DMS79 treated with DMSO at 0.1 percent for 48 hours (cell line): ENCODE measurements at regions not wholly inside any gene's neighbourhood (a gene's known extent, or its start where the extent isn't known, plus 50 kb on each side); places are given as distances from the start of the nearest gene placed in this dataset.
A peak's percentile ranks its signal among the peaks of the same experiment; 100 is the strongest.

ENCODE experiments used
- DNase-seq: peaks from one replicate; lab custom pipeline; 2025; lab: John Stamatoyannopoulos, UW

GRCh38 chr2:59322870-59323269, 1081.7 kb upstream of the FANCL start:
- no peak for DNase-seq

- no peak for DNase-seq
Measured at GRCh38 chr2:59322005-59322404, 1080.9 kb upstream of the FANCL start.

DNA sequence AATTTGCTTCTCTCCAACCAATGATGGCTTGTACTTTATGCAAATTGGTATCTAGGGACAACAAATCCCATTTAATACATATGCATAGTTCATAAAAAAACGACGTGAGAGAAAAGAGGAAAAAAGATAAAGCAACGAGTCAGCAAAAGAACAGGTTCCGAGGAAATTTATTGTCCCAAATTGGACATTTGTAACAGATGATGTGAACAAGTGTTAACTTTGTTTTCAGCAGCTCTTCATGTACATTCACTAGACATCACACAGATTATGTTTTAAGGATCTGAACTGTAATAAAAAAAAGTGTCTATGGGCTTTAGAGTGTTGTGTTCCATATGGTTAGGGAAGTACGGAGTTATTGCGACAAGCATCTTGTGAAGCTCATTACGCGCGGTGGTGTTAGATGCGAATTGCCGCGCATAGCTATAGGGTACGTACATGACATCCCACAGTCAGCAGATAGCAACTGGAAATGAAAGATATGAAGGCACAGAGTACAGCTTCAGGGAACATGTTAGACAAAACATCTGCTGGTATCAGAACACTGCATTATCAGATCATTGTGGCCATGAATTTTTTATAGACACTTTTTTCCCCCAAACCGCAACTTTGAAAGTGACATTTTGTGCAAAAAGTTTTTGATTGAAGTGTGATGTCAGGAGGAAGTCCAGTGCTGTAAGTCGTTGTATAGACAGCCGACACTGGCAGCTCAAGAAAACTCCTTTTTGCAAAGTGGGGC, 1073.1 kb upstream of the FANCL start:
- no peak for DNase-seq

DNA sequence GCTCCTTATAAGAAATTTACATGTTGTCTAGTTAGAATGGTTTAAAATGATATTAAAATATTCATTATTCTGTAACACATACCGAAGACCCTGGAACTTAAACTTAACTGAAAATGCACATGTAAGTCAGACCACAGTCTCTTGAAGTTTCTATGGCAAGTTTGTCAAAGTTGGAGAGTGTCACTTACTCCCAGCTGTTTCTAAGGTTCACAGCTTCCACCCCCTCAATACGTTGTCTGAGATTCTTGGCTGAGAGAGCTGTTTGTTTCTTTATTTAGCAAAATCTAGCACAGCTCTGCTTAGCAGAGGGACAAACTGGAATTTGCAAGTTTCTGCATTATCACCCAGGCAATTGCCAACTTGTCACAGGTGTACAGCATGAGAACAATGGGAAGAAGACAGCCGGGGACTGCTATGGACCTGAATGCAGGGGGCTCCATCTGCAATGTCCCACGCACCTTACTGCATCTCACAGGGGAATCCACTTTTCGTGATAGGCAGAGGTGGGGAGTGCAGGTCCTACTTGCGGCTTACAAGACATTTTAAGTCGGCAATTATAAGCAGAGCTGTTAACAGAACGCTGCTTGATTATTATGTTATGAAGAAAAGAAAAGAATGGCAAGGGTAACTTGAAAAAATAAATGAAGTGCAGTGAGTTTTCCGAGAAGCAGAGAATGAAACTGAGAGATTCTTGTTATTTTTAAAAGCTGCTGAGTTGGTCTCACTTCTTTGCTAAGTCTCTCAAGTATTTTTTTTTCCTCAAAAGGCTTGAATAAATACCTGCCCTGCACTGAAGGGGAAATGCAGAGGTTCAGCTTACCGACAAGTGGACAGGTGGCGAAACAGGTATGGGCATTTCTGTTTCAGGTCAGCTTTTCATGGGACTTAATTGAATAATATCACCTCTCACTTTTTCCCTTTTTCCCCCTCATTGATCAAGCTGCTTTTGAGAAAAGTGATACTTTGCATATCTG, 1072.1 kb upstream of the FANCL start:
- peak; percentile 59 for DNase-seq

- DNase-seq, result no peak
Measured at GRCh38 chr2:59312029-59312428, 1070.9 kb upstream of the FANCL start.

DNA sequence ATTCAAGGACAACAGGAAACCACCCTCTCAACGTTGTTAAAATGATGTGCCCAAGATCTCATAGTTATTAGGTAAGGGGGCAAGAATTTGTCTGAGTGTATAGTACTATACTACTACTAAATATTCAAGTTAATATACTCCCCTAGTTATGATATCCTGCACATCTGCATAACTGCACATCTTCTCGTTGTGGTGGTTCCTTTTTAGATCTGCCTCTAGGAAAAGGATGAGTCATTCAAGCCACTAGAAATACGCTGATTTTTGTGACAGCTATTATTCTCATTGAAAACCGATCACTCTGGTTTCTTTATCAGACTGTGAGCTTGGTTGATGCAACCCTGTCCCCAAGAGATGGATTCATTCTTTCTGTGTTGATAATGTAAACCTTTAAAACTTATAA, 1067.0 kb upstream of the FANCL start:
- no peak for DNase-seq

DNA sequence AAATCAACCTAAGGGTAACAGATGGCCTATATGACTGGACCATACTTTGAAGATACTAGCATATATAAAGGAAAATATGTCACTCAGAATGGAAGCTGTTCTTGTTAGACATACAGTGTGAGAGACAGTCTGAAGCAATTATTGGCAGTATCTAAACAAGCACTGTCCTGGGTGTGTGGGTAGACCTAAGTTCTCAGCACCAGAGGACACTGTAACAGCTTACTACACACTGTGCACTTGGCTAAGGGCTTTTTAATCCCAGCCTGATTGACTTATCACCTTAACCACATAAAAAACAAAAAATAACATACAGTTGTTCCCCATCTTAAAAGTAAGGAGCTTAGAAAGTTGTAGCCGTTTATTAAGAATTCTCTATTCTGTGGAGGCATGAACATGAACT, 1066.1 kb upstream of the FANCL start:
- DNase-seq, result no peak

DNA sequence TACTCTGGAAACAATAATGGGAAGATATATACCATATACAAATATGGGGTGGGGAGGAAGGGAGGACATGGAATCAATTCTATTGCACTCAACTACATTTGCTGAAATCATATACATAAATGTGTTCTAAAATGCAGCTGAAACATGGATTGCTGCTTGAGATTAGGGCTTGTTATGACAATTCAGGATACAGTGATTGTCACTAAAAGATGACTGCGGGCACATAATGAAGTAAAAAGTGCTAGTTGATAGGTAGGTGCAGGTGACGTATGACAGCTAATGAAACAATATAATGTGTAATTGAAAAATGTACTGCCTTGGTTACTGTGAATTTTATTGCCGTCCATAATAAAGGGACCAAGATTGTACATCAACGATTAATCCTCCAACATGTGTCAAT, 1062.1 kb upstream of the FANCL start:
- no peak for DNase-seq

DNA sequence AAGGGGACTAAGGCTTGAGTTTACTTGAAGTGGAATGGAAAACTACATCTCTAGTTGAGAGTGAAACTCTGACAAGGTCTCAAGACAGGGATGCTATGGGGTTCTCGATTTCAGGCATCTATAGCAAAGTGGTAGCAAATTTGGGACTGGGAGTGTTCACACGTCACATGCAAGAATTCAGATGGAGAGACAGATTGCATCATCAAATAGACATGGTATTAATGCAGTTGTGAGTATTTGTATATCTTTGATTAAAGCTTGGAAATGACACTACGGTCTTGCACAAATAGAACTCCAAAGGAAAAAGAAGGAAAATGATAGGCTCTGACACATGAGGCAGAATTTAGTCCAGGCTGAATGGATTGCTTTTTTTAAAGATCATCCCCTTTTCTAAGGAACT, 1061.6 kb upstream of the FANCL start:
- DNase-seq, result no peak

DNA sequence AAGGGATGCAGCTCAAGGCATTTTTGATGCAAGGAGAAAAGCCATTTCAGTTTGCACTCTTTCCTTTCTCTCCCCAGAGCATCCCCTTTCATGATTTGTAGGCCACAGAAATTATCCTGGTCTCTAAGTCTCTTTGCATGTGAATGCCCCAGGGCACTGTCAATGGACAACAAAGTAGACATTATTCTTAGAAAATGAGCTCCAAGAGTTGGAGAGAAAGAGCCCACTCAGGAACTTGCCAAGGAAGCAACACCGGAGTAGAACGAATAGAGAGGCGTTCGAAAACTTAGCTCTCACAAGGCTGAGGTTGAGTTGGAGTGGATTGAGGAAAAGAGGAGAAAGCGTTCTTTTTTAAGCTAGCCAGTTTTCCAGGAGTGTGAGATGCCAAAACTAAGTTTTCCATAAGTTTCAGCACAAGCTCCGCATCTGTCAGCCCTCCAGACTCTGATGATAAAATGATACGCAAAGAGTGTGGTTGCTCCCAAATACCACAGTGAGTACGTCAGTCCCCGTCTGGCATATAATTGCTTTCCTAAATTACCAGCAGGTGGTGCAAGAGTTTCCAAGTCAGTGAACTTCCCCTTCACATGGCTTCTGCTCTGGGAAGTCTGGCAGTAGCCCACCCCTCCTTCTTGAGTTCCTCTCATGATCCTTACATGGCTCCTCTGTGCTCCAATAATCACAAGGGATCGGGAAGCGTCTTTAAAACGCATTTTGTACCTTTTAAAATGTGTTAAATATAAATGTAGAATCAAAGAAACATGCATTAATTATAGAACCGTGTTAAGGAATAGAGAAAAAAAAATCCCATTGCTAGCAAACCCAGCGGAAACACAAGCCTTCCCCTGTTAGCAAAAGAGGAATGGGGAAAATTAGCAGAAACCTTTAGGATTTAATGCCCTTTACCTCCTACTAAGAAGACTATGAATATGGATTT, 1060.6 kb upstream of the FANCL start:
- no peak for DNase-seq

- no peak for DNase-seq
Measured at GRCh38 chr2:59297816-59298215, 1056.7 kb upstream of the FANCL start.

GRCh38 chr2:59296279-59296678, 1055.2 kb upstream of the FANCL start:
- no peak for DNase-seq

- no peak for DNase-seq
Measured at GRCh38 chr2:59295524-59296162, 1054.5 kb upstream of the FANCL start.

DNA sequence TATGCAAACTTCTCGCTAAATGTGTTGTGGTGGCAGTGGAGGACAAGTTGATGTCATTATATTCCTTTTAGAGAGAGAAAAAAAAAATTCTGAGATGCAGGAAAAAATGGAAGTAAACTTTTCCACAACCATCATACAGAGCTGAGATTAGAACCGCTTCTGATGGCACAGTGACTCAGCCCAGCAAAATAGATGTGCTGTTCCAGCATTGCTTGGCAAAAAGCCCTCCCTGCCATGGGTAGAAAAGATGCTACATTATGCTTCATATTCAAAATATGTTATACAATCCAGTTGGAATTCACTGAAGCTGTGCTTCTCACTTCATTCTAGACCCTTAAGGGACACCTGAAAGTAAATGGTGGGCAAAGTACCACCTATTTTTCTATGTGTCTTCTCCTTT, 1047.6 kb upstream of the FANCL start:
- DNase-seq, result no peak

DNA sequence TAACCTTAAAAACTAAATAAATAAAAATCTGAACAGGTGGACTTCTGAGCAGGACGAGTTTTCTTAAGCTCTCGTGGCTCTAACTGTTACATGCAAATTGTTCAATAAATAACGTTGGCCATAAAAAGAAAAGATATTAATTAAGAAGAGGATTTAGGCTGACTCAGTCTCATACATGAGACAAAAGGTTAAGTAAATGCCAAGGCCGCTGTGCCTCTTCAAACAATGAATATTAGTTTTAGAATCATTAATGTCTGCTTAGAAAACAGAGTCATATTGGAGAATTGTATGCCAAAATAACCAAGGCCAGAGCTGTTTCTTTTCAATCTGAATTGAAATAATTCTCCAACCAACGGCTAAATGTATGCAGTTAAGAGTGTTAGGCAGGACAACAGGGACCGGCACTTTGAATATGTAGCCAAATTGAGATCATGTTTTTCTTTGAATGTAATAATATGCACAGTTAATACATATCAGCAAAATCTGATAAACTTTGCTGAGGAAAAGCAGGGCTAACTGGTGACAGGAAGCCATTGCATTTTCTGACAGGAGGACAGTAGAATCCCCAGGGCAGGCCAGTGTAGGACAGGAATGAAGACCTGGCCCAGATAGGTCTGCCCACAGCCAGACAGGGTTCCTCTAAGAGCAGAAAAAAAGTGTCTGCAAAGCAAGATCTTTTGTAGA, 1041.4 kb upstream of the FANCL start:
- DNase-seq, result no peak

GRCh38 chr2:59277671-59278070, 1036.5 kb upstream of the FANCL start:
- peak; percentile 32 for DNase-seq

DNA sequence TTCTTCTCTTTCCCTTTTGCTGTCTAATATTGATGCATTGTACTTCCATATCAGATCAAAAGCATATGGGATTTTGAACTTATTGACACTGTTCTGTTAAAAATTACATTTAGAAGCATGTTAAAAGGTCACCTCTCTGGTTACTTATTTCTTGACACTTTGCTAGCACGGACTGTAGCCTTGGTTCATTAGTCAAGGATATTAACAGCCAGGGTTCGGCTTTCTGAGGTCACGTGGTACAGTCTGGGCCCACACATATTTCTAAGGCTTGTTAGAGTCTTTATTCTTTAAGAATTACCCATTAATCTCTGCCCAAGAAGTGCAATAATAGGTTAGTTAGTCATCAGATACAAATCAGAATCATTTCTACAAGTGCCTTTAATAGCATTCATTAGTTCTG, 1035.8 kb upstream of the FANCL start:
- DNase-seq, result no peak

DNA sequence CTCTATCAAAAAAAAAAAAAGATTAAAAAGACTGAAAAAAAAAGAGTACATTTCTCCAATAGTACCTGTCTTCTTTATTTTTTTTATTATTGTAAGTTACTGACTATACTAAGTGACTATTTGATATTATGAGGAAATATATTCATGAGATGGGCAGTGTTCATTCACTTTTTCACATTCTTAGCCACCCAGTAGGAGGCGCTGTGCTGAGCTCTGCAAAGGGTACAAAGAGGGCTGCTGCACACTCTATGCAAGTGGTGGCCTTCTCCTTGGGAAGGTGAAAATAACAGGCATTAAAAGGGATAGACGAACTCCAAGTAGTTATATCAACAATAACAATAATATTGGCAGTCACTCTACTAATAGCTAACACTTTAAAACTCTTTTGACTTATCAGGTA, 1034.9 kb upstream of the FANCL start:
- DNase-seq, result no peak

- DNase-seq, result no peak
Measured at GRCh38 chr2:59266453-59266852, 1025.3 kb upstream of the FANCL start.

DNA sequence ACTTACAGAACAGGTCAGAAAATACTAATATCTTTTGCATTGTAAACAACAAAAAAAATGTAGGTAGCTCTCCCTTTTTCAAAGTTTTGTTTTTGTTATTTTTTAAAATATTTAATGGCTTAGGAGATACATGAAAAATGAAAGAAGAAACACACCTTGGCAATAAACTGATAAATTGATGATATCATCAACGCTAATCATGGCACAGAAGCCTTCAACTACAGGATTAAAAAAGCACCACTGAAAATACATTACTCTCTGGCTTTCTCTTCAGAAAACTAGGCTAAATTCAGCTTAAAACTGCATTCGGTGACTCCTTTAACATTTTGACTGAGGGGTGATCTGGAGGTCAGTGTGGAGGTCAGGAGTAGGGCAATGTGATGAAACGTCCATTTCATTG, 1018.8 kb upstream of the FANCL start:
- no peak for DNase-seq

GRCh38 chr2:59256290-59256689, 1015.2 kb upstream of the FANCL start:
- DNase-seq, result no peak
